ENCODE measurements at regions not wholly inside any gene's neighbourhood (a gene's known extent, or its start where the extent isn't known, plus 50 kb on each side); places are given as distances from the start of the nearest gene placed in this dataset.
A peak's percentile ranks its signal among the peaks of the same experiment; 100 is the strongest.

DNA sequence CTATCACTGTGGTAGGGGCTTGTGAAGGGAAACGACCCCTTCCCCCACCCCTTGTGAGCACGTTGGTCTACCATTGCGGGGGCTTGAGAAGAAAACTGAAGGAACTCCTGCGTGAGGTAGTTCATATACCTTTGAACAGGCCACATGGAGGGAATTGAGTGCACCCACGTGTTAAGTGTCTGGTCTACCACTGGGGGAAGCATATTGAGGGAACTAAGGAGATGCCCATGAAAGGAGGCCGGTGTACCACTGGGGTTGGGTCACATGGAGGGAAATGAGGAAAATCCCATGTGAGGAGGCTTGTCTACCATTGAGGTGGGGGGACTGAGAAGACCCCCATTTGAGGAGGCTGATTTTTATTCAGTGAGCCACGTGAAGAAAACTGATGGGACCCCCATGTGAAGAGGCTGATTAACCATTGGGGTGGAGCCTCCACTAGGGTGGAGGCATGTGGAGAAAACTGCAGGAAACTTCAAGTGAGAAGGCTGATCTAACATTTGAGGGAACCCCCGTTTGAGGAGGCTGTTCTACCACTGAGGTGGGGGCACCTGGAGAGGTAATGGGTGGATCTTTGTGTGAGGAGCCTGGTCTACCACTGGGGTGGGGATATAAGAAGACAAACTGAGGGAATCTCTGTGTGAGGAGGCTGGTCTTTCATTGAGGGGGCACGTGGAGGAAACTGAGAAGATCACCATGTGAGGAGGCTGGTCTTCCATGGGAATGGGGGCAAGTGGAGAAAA is 163.2 kb downstream of the FBLN2 start:
- Histone ChIP-seq H3K27ac (no peak overlapping the region), H3K4me1 (no peaks in the 10 kb centered on the region), H3K4me3 (no peak overlapping the region), H3K36me3 (no peaks in the 10 kb centered on the region), H3K9me3 (no peaks in the 10 kb centered on the region), H3K27me3 (no peaks in the 10 kb centered on the region)
- DNase-seq (ENCODE audit: low spot score in 2 of 2), result peak; percentile 18 to 20
- TF ChIP-seq POLR2AphosphoS5 (IDR thresholded peaks at IDR 0.05), result no peak
- TF ChIP-seq, protein P1, sequence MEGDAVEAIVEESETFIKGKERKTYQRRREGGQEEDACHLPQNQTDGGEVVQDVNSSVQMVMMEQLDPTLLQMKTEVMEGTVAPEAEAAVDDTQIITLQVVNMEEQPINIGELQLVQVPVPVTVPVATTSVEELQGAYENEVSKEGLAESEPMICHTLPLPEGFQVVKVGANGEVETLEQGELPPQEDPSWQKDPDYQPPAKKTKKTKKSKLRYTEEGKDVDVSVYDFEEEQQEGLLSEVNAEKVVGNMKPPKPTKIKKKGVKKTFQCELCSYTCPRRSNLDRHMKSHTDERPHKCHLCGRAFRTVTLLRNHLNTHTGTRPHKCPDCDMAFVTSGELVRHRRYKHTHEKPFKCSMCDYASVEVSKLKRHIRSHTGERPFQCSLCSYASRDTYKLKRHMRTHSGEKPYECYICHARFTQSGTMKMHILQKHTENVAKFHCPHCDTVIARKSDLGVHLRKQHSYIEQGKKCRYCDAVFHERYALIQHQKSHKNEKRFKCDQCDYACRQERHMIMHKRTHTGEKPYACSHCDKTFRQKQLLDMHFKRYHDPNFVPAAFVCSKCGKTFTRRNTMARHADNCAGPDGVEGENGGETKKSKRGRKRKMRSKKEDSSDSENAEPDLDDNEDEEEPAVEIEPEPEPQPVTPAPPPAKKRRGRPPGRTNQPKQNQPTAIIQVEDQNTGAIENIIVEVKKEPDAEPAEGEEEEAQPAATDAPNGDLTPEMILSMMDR (IDR thresholded peaks at IDR 0.05), result no peak
- TF ChIP-seq POLR2A (IDR thresholded peaks at IDR 0.05), result no peak
- TF ChIP-seq EP300 (IDR thresholded peaks at IDR 0.05), result no peak
- WGBS, result 71% methylated on average over 9 of the region's 9 CpGs

DNA sequence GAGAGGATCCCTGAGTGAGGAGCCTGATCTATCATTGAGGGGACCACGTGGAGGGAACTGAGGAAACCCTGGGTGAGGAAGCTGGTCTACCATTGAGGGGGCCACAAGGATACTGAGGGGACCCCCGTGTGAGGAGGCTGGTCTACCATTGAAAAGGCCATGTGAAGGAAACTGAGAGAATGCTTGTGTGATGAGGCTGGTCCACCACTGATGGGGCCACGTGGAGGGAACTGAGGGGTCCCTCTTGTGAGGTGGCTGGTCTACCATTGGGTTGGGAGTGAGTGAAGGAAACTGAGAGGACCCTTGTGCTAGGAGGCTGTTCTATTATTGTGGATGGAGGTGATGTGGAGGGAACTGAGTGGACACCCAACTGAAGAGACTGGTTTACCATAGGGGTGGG is 161.3 kb downstream of the FBLN2 start:
- H3K4me3 ChIP-seq, result no peak overlapping the region
- 63% methylated on average over 3 of the region's 3 CpGs for WGBS
- H3K36me3 ChIP-seq, result no peaks in the 10 kb centered on the region
- no peaks in the 10 kb centered on the region for H3K4me1 ChIP-seq
- peak; percentile 4 to 15 for DNase-seq (ENCODE audit: low spot score in 2 of 2)
- H3K9me3 ChIP-seq, result no peaks in the 10 kb centered on the region
- no peak for TF ChIP-seq EP300 (IDR thresholded peaks at IDR 0.05)
- TF ChIP-seq, protein P1 (IDR thresholded peaks at IDR 0.05), result no peak
- TF ChIP-seq POLR2AphosphoS5 (IDR thresholded peaks at IDR 0.05), result no peak
- TF ChIP-seq POLR2A (IDR thresholded peaks at IDR 0.05), result no peak
- H3K27me3 ChIP-seq, result peaks cover 5% of the 10 kb centered on the region
- H3K27ac ChIP-seq, result no peak overlapping the region

DNA sequence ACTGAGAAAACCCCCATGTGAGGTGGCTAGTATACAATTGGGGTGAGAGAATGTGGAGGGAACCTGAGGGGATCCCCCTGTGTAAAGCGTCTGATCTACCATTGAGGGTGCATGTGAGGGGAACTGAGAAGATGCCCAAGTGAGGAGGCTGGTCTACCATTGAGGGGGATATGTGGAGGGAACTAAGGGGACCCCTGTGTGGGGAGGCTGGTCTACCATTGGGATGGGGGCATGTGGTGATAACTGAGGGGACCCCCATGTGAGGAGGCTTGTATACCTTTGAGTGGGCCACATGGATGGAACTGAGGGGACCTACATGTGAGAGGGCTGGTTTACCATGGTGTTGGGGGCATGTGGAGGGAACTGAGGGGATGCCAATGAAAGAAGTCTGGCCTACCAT is 160.8 kb downstream of the FBLN2 start:
- Histone ChIP-seq H3K4me3 (no peak overlapping the region), H3K27me3 (peaks cover 5% of the 10 kb centered on the region), H3K36me3 (no peaks in the 10 kb centered on the region), H3K27ac (no peak overlapping the region), H3K9me3 (no peaks in the 10 kb centered on the region), H3K4me1 (no peaks in the 10 kb centered on the region)
- no peak for TF ChIP-seq EP300 (IDR thresholded peaks at IDR 0.05)
- no peak for TF ChIP-seq POLR2A (IDR thresholded peaks at IDR 0.05)
- no peak for TF ChIP-seq POLR2AphosphoS5 (IDR thresholded peaks at IDR 0.05)
- TF ChIP-seq, protein P1 (IDR thresholded peaks at IDR 0.05), result no peak
- 91% methylated on average over 1 of the region's 1 CpG for WGBS
- peak; percentile 13 to 52 for DNase-seq (ENCODE audit: low spot score in 2 of 2)

DNA sequence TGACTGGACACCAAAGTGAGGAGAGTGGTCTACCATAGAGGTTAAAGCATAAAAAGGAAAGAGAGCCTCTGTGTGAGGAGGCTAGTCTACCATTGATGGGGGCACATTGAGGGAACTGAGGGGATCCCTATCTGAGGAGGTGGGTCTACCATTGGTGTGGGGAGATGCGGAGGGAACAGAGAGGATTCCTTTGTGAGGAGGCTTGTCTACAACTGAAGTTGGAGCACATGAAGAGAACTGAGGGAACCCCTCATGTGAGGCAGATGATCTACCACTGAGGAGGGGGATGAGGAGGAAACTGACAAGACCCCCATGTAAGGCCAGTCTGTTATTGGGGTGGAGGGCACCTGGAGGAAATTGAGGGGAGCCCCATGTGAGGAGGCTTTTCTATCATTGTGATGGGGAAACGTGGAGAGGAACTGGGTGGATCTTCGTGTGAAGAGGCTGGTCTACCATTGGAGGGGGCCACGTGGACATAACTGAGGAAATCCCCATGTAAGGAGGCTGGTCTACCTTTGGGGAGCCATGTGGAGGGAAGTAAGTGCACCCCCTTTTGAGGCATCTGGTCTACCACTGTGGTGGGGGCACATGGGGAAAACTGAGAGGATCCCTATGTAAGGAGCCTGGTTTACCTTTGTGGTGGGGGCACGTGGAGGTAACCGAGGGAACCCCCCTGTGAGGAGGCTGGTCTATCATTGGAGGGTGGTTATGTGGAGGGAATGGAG is 160.1 kb downstream of the FBLN2 start:
- peak; percentile 17 to 60 for DNase-seq (ENCODE audit: low spot score in 2 of 2)
- H3K4me1 ChIP-seq, result no peaks in the 10 kb centered on the region
- H3K36me3 ChIP-seq, result no peaks in the 10 kb centered on the region
- H3K27me3 ChIP-seq, result peaks cover 9% of the 10 kb centered on the region
- no peak overlapping the region for H3K4me3 ChIP-seq
- no peak overlapping the region for H3K27ac ChIP-seq
- TF ChIP-seq, protein P1 (IDR thresholded peaks at IDR 0.05), result no peak
- TF ChIP-seq POLR2A (IDR thresholded peaks at IDR 0.05), result no peak
- no peak for TF ChIP-seq POLR2AphosphoS5 (IDR thresholded peaks at IDR 0.05)
- TF ChIP-seq EP300 (IDR thresholded peaks at IDR 0.05), result no peak
- 78% methylated on average over 6 of the region's 6 CpGs for WGBS
- H3K9me3 ChIP-seq, result no peaks in the 10 kb centered on the region

DNA sequence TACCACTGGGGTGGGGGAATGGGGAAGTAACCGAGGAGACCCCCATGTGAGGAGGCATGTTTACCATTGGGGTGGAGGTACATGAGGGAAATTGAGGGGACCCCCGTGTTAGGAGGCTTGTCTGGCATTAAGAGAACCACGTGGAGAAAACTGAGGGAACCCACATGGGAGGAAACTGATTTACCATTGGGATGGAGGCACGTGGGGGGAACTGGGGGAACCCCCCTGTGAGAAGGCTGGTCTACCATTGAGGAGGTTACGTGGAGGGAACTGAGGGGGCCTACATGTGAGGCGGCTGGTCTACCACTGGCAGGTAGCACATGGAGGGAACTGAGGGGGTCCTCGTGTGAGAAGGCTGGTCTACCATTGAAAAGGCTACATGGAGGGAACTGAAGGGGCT is 159.4 kb downstream of the FBLN2 start:
- WGBS, result 82% methylated on average over 7 of the region's 7 CpGs
- Histone ChIP-seq H3K4me1 (no peaks in the 10 kb centered on the region), H3K27me3 (peaks cover 10% of the 10 kb centered on the region), H3K36me3 (no peaks in the 10 kb centered on the region), H3K9me3 (no peaks in the 10 kb centered on the region), H3K4me3 (no peak overlapping the region), H3K27ac (no peak overlapping the region)
- TF ChIP-seq POLR2A (IDR thresholded peaks at IDR 0.05) (no peak), EP300 (IDR thresholded peaks at IDR 0.05) (no peak), POLR2AphosphoS5 (IDR thresholded peaks at IDR 0.05) (no peak)
- TF ChIP-seq, protein P1 (IDR thresholded peaks at IDR 0.05), result no peak
- peak; percentile 13 to 29 for DNase-seq (ENCODE audit: low spot score in 2 of 2)
